ENCODE measurements at regions not wholly inside any gene's neighbourhood (a gene's known extent, or its start where the extent isn't known, plus 50 kb on each side); places are given as distances from the start of the nearest gene placed in this dataset.

GRCh38 chr4:3648195-3648594 is 116.0 kb upstream of the LRPAP1 start:
- no peak overlapping the region for H2AFZ ChIP-seq (ENCODE audit: low read length)
- no peaks in the 10 kb centered on the region for H3K9me2 ChIP-seq (replicated peaks; ENCODE audit: insufficient read depth, low read length)

GRCh38 chr4:3647421-3647820 is 115.2 kb upstream of the LRPAP1 start:
- no peak overlapping the region for H3K4me3 ChIP-seq (ENCODE audit: low read length)
- no peaks in the 10 kb centered on the region for H3K79me2 ChIP-seq (ENCODE audit: low read length)
- H3K27me3 ChIP-seq (ENCODE audit: low read length), result no peaks in the 10 kb centered on the region
- no peaks in the 10 kb centered on the region for H3K36me3 ChIP-seq (ENCODE audit: insufficient read depth, low read length)
- no peaks in the 10 kb centered on the region for H3K4me1 ChIP-seq (ENCODE audit: low read length)
- H4K20me1 ChIP-seq (ENCODE audit: insufficient read depth, low read depth, low read length), result no peaks in the 10 kb centered on the region
- no peak overlapping the region for H3K4me2 ChIP-seq (ENCODE audit: low read depth, low read length, poor library complexity, severe bottlenecking)
- no peak for DNase-seq
- H2AFZ ChIP-seq (ENCODE audit: low read length), result no peak overlapping the region
- no peaks in the 10 kb centered on the region for H3K9me3 ChIP-seq (ENCODE audit: low read length)
- no peak overlapping the region for H3K27ac ChIP-seq (ENCODE audit: low read length)
- H3K9me2 ChIP-seq (replicated peaks; ENCODE audit: insufficient read depth, low read length), result no peaks in the 10 kb centered on the region
- no peak overlapping the region for H3K9ac ChIP-seq (ENCODE audit: low read length)

More at GRCh38 chr4:3648195-3648594, 116.0 kb upstream of the LRPAP1 start:
- Histone ChIP-seq H4K20me1 (ENCODE audit: insufficient read depth, low read depth, low read length) (no peaks in the 10 kb centered on the region), H3K79me2 (ENCODE audit: low read length) (no peaks in the 10 kb centered on the region), H3K36me3 (ENCODE audit: insufficient read depth, low read length) (no peaks in the 10 kb centered on the region), H3K27ac (ENCODE audit: low read length) (no peak overlapping the region), H3K4me2 (ENCODE audit: low read depth, low read length, poor library complexity, severe bottlenecking) (no peak overlapping the region), H3K9ac (ENCODE audit: low read length) (no peak overlapping the region), H3K4me3 (ENCODE audit: low read length) (no peak overlapping the region), H3K27me3 (ENCODE audit: low read length) (no peaks in the 10 kb centered on the region), H3K4me1 (ENCODE audit: low read length) (no peaks in the 10 kb centered on the region), H3K9me3 (ENCODE audit: low read length) (no peaks in the 10 kb centered on the region)
- no peak for DNase-seq

- Histone ChIP-seq H3K9ac (ENCODE audit: low read length) (no peak overlapping the region), H3K79me2 (ENCODE audit: low read length) (no peaks in the 10 kb centered on the region), H3K9me3 (ENCODE audit: low read length) (no peaks in the 10 kb centered on the region), H4K20me1 (ENCODE audit: insufficient read depth, low read depth, low read length) (no peaks in the 10 kb centered on the region), H3K4me1 (ENCODE audit: low read length) (no peaks in the 10 kb centered on the region), H3K4me2 (ENCODE audit: low read depth, low read length, poor library complexity, severe bottlenecking) (no peak overlapping the region), H3K27me3 (ENCODE audit: low read length) (no peaks in the 10 kb centered on the region), H3K4me3 (ENCODE audit: low read length) (no peak overlapping the region), H3K9me2 (replicated peaks; ENCODE audit: insufficient read depth, low read length) (no peaks in the 10 kb centered on the region), H3K36me3 (ENCODE audit: insufficient read depth, low read length) (no peaks in the 10 kb centered on the region), H3K27ac (ENCODE audit: low read length) (no peak overlapping the region), H2AFZ (ENCODE audit: low read length) (no peak overlapping the region)
- no peak for DNase-seq
These were observed 113.8 kb upstream of the LRPAP1 start for GRCh38 chr4:3645711-3646679.

GRCh38 chr4:3644849-3645627 is 112.8 kb upstream of the LRPAP1 start:
- H3K4me2 ChIP-seq (ENCODE audit: low read depth, low read length, poor library complexity, severe bottlenecking), result no peak overlapping the region
- H3K79me2 ChIP-seq (ENCODE audit: low read length), result no peaks in the 10 kb centered on the region
- no peak overlapping the region for H3K27ac ChIP-seq (ENCODE audit: low read length)
- no peaks in the 10 kb centered on the region for H3K9me3 ChIP-seq (ENCODE audit: low read length)
- DNase-seq, result no peak
- H3K4me1 ChIP-seq (ENCODE audit: low read length), result no peaks in the 10 kb centered on the region
- H3K9me2 ChIP-seq (replicated peaks; ENCODE audit: insufficient read depth, low read length), result no peaks in the 10 kb centered on the region
- H4K20me1 ChIP-seq (ENCODE audit: insufficient read depth, low read depth, low read length), result no peaks in the 10 kb centered on the region
- H3K9ac ChIP-seq (ENCODE audit: low read length), result no peak overlapping the region
- no peaks in the 10 kb centered on the region for H3K36me3 ChIP-seq (ENCODE audit: insufficient read depth, low read length)
- no peak overlapping the region for H2AFZ ChIP-seq (ENCODE audit: low read length)
- H3K4me3 ChIP-seq (ENCODE audit: low read length), result no peak overlapping the region
- H3K27me3 ChIP-seq (ENCODE audit: low read length), result no peaks in the 10 kb centered on the region

GRCh38 chr4:3643518-3644433 is 111.6 kb upstream of the LRPAP1 start:
- H3K9ac ChIP-seq (ENCODE audit: low read length), result no peak overlapping the region
- H3K4me1 ChIP-seq (ENCODE audit: low read length), result no peaks in the 10 kb centered on the region
- no peak overlapping the region for H3K4me3 ChIP-seq (ENCODE audit: low read length)
- H3K9me3 ChIP-seq (ENCODE audit: low read length), result no peaks in the 10 kb centered on the region
- H3K36me3 ChIP-seq (ENCODE audit: insufficient read depth, low read length), result no peaks in the 10 kb centered on the region
- H4K20me1 ChIP-seq (ENCODE audit: insufficient read depth, low read depth, low read length), result no peaks in the 10 kb centered on the region
- H3K9me2 ChIP-seq (replicated peaks; ENCODE audit: insufficient read depth, low read length), result no peaks in the 10 kb centered on the region
- no peaks in the 10 kb centered on the region for H3K79me2 ChIP-seq (ENCODE audit: low read length)
- no peak overlapping the region for H3K4me2 ChIP-seq (ENCODE audit: low read depth, low read length, poor library complexity, severe bottlenecking)
- H2AFZ ChIP-seq (ENCODE audit: low read length), result no peak overlapping the region
- H3K27me3 ChIP-seq (ENCODE audit: low read length), result no peaks in the 10 kb centered on the region
- no peak for DNase-seq
- H3K27ac ChIP-seq (ENCODE audit: low read length), result no peak overlapping the region

GRCh38 chr4:3642806-3643517 is 110.7 kb upstream of the LRPAP1 start:
- H3K4me3 ChIP-seq (ENCODE audit: low read length), result no peak overlapping the region
- H3K4me2 ChIP-seq (ENCODE audit: low read depth, low read length, poor library complexity, severe bottlenecking), result no peak overlapping the region
- DNase-seq, result no peak
- H3K27me3 ChIP-seq (ENCODE audit: low read length), result no peaks in the 10 kb centered on the region
- H3K79me2 ChIP-seq (ENCODE audit: low read length), result no peaks in the 10 kb centered on the region
- no peaks in the 10 kb centered on the region for H4K20me1 ChIP-seq (ENCODE audit: insufficient read depth, low read depth, low read length)
- H2AFZ ChIP-seq (ENCODE audit: low read length), result no peak overlapping the region
- H3K27ac ChIP-seq (ENCODE audit: low read length), result no peak overlapping the region
- H3K36me3 ChIP-seq (ENCODE audit: insufficient read depth, low read length), result no peaks in the 10 kb centered on the region
- no peaks in the 10 kb centered on the region for H3K4me1 ChIP-seq (ENCODE audit: low read length)
- H3K9me3 ChIP-seq (ENCODE audit: low read length), result no peaks in the 10 kb centered on the region
- no peaks in the 10 kb centered on the region for H3K9me2 ChIP-seq (replicated peaks; ENCODE audit: insufficient read depth, low read length)
- H3K9ac ChIP-seq (ENCODE audit: low read length), result no peak overlapping the region

- Histone ChIP-seq H3K79me2 (ENCODE audit: low read length) (no peaks in the 10 kb centered on the region), H4K20me1 (ENCODE audit: insufficient read depth, low read depth, low read length) (no peaks in the 10 kb centered on the region), H3K36me3 (ENCODE audit: insufficient read depth, low read length) (no peaks in the 10 kb centered on the region), H3K4me1 (ENCODE audit: low read length) (no peaks in the 10 kb centered on the region), H3K27ac (ENCODE audit: low read length) (no peak overlapping the region), H3K4me3 (ENCODE audit: low read length) (no peak overlapping the region), H3K4me2 (ENCODE audit: low read depth, low read length, poor library complexity, severe bottlenecking) (no peak overlapping the region), H3K27me3 (ENCODE audit: low read length) (no peaks in the 10 kb centered on the region), H2AFZ (ENCODE audit: low read length) (no peak overlapping the region), H3K9me2 (replicated peaks; ENCODE audit: insufficient read depth, low read length) (no peaks in the 10 kb centered on the region), H3K9me3 (ENCODE audit: low read length) (no peaks in the 10 kb centered on the region), H3K9ac (ENCODE audit: low read length) (no peak overlapping the region)
- DNase-seq, result no peak
These were observed 109.9 kb upstream of the LRPAP1 start for GRCh38 chr4:3642056-3642630.

Data from Karpas-422 (cell line).